ENCODE measurements at regions not wholly inside any gene's neighbourhood (a gene's known extent, or its start where the extent isn't known, plus 50 kb on each side); places are given as distances from the start of the nearest gene placed in this dataset.

DNA sequence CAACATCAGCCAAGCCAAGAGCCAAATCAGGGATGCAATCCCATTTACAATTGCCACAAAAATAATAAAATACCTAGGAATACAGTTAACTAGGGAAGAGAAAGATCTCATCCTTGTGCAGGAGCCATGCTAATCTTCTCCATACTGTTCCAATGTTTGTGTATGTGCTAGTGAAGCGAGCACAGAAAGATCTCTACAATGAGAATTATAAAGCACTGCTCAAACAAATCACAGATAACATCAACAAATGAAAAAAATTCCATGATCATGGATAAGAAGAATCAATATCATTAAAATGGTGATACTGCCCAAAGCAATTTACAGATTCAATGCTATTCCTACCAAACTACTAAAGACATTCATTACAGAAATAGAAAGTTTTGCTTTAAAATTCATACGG is 215.6 kb downstream of the FOXG1 start:
- Histone ChIP-seq H2BK20ac (ENCODE audit: low read depth, low read length) (no peak overlapping the region), H3K4ac (ENCODE audit: low read depth, low read length) (no peak overlapping the region), H3K27ac (ENCODE audit: insufficient read depth, low read length) (no peak overlapping the region), H3K56ac (ENCODE audit: extremely low read depth, insufficient read depth, low read length) (no peak overlapping the region), H3K9me3 (ENCODE audit: control insufficient read depth, insufficient read depth, low read length) (no peaks in the 10 kb centered on the region), H2AK9ac (replicated peaks; ENCODE audit: low read depth, low read length, poor library complexity) (no peak overlapping the region), H4K20me1 (ENCODE audit: insufficient read depth, low read length) (no peaks in the 10 kb centered on the region), H2AK5ac (ENCODE audit: low read depth, low read length) (no peak overlapping the region), H3K4me1 (ENCODE audit: control insufficient read depth, insufficient read depth, low read length) (no peaks in the 10 kb centered on the region), H3K4me2 (ENCODE audit: low read depth, low read length) (no peak overlapping the region), H2AFZ (replicated peaks; ENCODE audit: low read length, poor library complexity) (no peak overlapping the region), H3K9ac (ENCODE audit: low read depth, low read length) (no peak overlapping the region), H3K23ac (ENCODE audit: low read depth, low read length) (no peak overlapping the region), H2BK120ac (ENCODE audit: low read depth, low read length) (no peak overlapping the region), H2BK15ac (ENCODE audit: low read depth, low read length) (no peak overlapping the region), H3K9me1 (ENCODE audit: insufficient read depth, low read length) (no peaks in the 10 kb centered on the region), H3K27me3 (ENCODE audit: control insufficient read depth, insufficient read depth, low read length) (no peaks in the 10 kb centered on the region), H4K5ac (ENCODE audit: low read depth, low read length) (no peak overlapping the region), H3K79me1 (ENCODE audit: low read depth in 1 of 2, low read length in 2 of 2) (no peaks in the 10 kb centered on the region), H4K91ac (ENCODE audit: insufficient read depth, low read depth, low read length) (no peak overlapping the region), H3K4me3 (ENCODE audit: insufficient read depth, low read depth, low read length) (no peak overlapping the region), H2BK5ac (ENCODE audit: low read depth, low read length, poor library complexity, severe bottlenecking) (no peak overlapping the region), H3K14ac (replicated peaks; ENCODE audit: low read depth, low read length) (no peak overlapping the region), H4K8ac (ENCODE audit: low read depth in 2 of 2, low read length in 2 of 2) (no peak overlapping the region), H3K18ac (ENCODE audit: low read depth, low read length) (no peak overlapping the region), H3K36me3 (ENCODE audit: control insufficient read depth, insufficient read depth, low read length) (no peaks in the 10 kb centered on the region)
- ChIA-PET CTCF (no interaction called here), POLR2A (ENCODE audit: unreplicated experiment) (no interaction called here)
- TF ChIP-seq NFE2L2 (IDR thresholded peaks at IDR 0.05; ENCODE audit: low read depth, low read length) = no peak
- no peak for TF ChIP-seq SMC3 (IDR thresholded peaks at IDR 0.05; ENCODE audit: low read depth, low read length)
- TF ChIP-seq MXI1 (IDR thresholded peaks at IDR 0.05; ENCODE audit: borderline replicate concordance, low read depth, low read length) = no peak
- no peak for TF ChIP-seq MAZ (IDR thresholded peaks at IDR 0.05; ENCODE audit: borderline replicate concordance, low read depth, low read length)
- TF ChIP-seq POLR2A (IDR thresholded peaks at IDR 0.05; ENCODE audit: low read depth, low read length) = no peak
- no peak for TF ChIP-seq BHLHE40 (IDR thresholded peaks at IDR 0.05; ENCODE audit: low read depth, low read length)
- no peak for TF ChIP-seq RAD21 (IDR thresholded peaks at IDR 0.05; ENCODE audit: low read length)
- TF ChIP-seq, protein P1, sequence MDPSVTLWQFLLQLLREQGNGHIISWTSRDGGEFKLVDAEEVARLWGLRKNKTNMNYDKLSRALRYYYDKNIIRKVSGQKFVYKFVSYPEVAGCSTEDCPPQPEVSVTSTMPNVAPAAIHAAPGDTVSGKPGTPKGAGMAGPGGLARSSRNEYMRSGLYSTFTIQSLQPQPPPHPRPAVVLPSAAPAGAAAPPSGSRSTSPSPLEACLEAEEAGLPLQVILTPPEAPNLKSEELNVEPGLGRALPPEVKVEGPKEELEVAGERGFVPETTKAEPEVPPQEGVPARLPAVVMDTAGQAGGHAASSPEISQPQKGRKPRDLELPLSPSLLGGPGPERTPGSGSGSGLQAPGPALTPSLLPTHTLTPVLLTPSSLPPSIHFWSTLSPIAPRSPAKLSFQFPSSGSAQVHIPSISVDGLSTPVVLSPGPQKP (IDR thresholded peaks at IDR 0.05; ENCODE audit: borderline replicate concordance, low read depth, low read length) = no peak
- TF ChIP-seq RFX5 (IDR thresholded peaks at IDR 0.05; ENCODE audit: low read depth, low read length) = no peak
- no peak for TF ChIP-seq CHD1 (IDR thresholded peaks at IDR 0.05; ENCODE audit: low read depth, low read length)
- no peak for TF ChIP-seq MAFK (IDR thresholded peaks at IDR 0.05; ENCODE audit: low read depth, low read length)
- TF ChIP-seq, protein P2, sequence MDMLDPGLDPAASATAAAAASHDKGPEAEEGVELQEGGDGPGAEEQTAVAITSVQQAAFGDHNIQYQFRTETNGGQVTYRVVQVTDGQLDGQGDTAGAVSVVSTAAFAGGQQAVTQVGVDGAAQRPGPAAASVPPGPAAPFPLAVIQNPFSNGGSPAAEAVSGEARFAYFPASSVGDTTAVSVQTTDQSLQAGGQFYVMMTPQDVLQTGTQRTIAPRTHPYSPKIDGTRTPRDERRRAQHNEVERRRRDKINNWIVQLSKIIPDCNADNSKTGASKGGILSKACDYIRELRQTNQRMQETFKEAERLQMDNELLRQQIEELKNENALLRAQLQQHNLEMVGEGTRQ (IDR thresholded peaks at IDR 0.05; ENCODE audit: low read depth, low read length) = no peak
- TF ChIP-seq FOS (IDR thresholded peaks at IDR 0.05; ENCODE audit: low read depth, low read length) = no peak
- TF ChIP-seq, protein P3, sequence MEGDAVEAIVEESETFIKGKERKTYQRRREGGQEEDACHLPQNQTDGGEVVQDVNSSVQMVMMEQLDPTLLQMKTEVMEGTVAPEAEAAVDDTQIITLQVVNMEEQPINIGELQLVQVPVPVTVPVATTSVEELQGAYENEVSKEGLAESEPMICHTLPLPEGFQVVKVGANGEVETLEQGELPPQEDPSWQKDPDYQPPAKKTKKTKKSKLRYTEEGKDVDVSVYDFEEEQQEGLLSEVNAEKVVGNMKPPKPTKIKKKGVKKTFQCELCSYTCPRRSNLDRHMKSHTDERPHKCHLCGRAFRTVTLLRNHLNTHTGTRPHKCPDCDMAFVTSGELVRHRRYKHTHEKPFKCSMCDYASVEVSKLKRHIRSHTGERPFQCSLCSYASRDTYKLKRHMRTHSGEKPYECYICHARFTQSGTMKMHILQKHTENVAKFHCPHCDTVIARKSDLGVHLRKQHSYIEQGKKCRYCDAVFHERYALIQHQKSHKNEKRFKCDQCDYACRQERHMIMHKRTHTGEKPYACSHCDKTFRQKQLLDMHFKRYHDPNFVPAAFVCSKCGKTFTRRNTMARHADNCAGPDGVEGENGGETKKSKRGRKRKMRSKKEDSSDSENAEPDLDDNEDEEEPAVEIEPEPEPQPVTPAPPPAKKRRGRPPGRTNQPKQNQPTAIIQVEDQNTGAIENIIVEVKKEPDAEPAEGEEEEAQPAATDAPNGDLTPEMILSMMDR (conservative IDR thresholded peaks at IDR 0.05; ENCODE audit: low read depth, low read length) = no peak
- TF ChIP-seq CEBPB (IDR thresholded peaks at IDR 0.05; ENCODE audit: low read depth, low read length) = no peak
- TF ChIP-seq RCOR1 (IDR thresholded peaks at IDR 0.05; ENCODE audit: insufficient replicate concordance, low read length) = no peak
- no peak for ATAC-seq (ENCODE audit: low read depth)
- no peak for DNase-seq
- BruUV-seq (replicated peaks) = no TSS peak
- WGBS, 2 experiments (ENCODE audit: extremely low coverage in 2 of 2, insufficient read length in 1 of 2) = no CpG with 5 or more reads among the region's 2 CpGs
- dilution Hi-C loops (cut with HindIII; ENCODE audit: low sequenced_read_pairs, unreplicated experiment) = no loop called here
- in situ Hi-C loops (cut with MboI; ENCODE audit: low sequenced_read_pairs) = no loop called here
- intact Hi-C loops (cut with micrococcal nuclease) = no loop called here

Measured in IMR-90 (cell line).